ENCODE measurements at regions not wholly inside any gene's neighbourhood (a gene's known extent, or its start where the extent isn't known, plus 50 kb on each side); places are given as distances from the start of the nearest gene placed in this dataset.
"Not testable (repeated sequence)": the region's sequence is repeated elsewhere in the genome, so short reads cannot be mapped to it uniquely, and the experiment has no call there.

GRCh38 chr9:124122321-124122720, 110.8 kb downstream of the LHX2 start:
- H3K9me2 ChIP-seq (ENCODE audit: insufficient read depth, low read length): no peaks in the 10 kb centered on the region
- DNase-seq (ENCODE audit: low spot score): no peak
- no peaks in the 10 kb centered on the region for H4K20me1 ChIP-seq (ENCODE audit: insufficient read depth, low read length)
- no peak overlapping the region for H3K27ac ChIP-seq (ENCODE audit: low read depth, low read length, poor library complexity, severe bottlenecking)
- intact Hi-C loops (cut with micrococcal nuclease; ENCODE audit: unreplicated experiment): loop anchor here (10.0 kb wide), 1 partner anchor 578 kb away; no protein-coding TSS in a partner anchor
- H3K36me3 ChIP-seq (ENCODE audit: insufficient read depth, low read length): no peaks in the 10 kb centered on the region
- no peak for TF ChIP-seq EZH2phosphoT487 (IDR thresholded peaks at IDR 0.05; ENCODE audit: borderline replicate concordance, low read depth, low read length)
- no peak for TF ChIP-seq CTCF (conservative IDR thresholded peaks at IDR 0.05; ENCODE audit: low read length)
- no peaks in the 10 kb centered on the region for H3K79me2 ChIP-seq (ENCODE audit: insufficient read depth, low read depth, low read length)
- BruUV-seq (replicated peaks): no TSS peak
- no peaks in the 10 kb centered on the region for H3K9me3 ChIP-seq (ENCODE audit: low read length)
- H3K4me3 ChIP-seq (ENCODE audit: low read depth, low read length, poor library complexity, severe bottlenecking): no peak overlapping the region
- no peak overlapping the region for H2AFZ ChIP-seq (ENCODE audit: low read length)
- no peak overlapping the region for H3K4me2 ChIP-seq (ENCODE audit: low read length)
- CTCF ChIA-PET (ENCODE audit: unreplicated experiment): no interaction called here
- POLR2A ChIA-PET: interaction anchor here (0.9 kb wide), 1 partner anchor 179 kb away, joined by 3 read pairs; no protein-coding TSS in a partner anchor
- H3K4me1 ChIP-seq (ENCODE audit: insufficient read depth, low read length, poor library complexity, severe bottlenecking): no peaks in the 10 kb centered on the region

DNA sequence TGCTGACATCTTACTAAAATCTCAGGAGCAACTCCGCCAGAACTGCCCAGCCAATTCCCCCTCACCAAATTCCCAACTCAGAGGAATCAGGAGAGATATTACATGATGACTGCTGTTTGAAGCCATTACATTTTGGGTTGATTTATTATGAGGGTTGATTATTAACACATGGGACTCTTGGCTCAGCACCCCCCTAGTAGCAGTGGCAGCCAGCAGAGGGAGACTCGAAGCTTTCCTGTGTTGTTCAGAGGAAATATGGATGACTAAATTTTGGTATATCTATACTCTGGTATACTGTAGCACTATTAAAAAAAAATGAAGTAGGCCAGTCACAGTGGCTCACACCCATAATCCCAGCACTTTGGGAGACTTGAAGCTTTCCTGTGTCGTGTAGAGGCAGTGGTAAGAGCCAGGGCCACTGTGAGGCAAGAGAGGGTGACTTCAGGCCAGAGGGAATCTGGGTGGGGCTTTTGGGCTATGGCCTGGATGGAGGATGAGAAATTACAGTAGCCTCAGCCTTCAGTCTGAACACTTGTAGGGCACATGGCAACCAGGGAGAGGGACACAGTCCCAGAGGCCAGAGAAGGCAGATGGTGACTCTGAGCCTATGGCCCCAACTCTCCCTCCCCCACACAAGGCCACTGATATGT, 111.4 kb downstream of the LHX2 start:
- Histone ChIP-seq H3K79me2 (ENCODE audit: insufficient read depth, low read depth, low read length) (no peaks in the 10 kb centered on the region), H4K20me1 (ENCODE audit: insufficient read depth, low read length) (no peaks in the 10 kb centered on the region), H3K27ac (ENCODE audit: low read depth, low read length, poor library complexity, severe bottlenecking) (no peak overlapping the region), H3K4me2 (ENCODE audit: low read length) (no peak overlapping the region), H3K36me3 (ENCODE audit: insufficient read depth, low read length) (no peaks in the 10 kb centered on the region), H3K9me3 (ENCODE audit: low read length) (no peaks in the 10 kb centered on the region), H3K4me1 (ENCODE audit: insufficient read depth, low read length, poor library complexity, severe bottlenecking) (no peaks in the 10 kb centered on the region), H2AFZ (ENCODE audit: low read length) (no peak overlapping the region), H3K9me2 (ENCODE audit: insufficient read depth, low read length) (no peaks in the 10 kb centered on the region), H3K4me3 (ENCODE audit: low read depth, low read length, poor library complexity, severe bottlenecking) (no peak overlapping the region)
- peak; percentile 39 for DNase-seq (ENCODE audit: low spot score)
- ChIA-PET POLR2A (interaction anchor here (0.9 kb wide), 1 partner anchor 180 kb away, joined by 3 read pairs; no protein-coding TSS in a partner anchor), CTCF (ENCODE audit: unreplicated experiment) (no interaction called here)
- no TSS peak for BruUV-seq (replicated peaks)
- TF ChIP-seq EZH2phosphoT487 (IDR thresholded peaks at IDR 0.05; ENCODE audit: borderline replicate concordance, low read depth, low read length) (no peak), CTCF (conservative IDR thresholded peaks at IDR 0.05; ENCODE audit: low read length) (peak; percentile 84)
- intact Hi-C loops (cut with micrococcal nuclease; ENCODE audit: unreplicated experiment): loop anchor here (10.0 kb wide), 1 partner anchor 578 kb away; no protein-coding TSS in a partner anchor

GRCh38 chr9:124123621-124124020, 112.1 kb downstream of the LHX2 start:
- H3K27ac ChIP-seq (ENCODE audit: low read depth, low read length, poor library complexity, severe bottlenecking); H2AFZ ChIP-seq (ENCODE audit: low read length); DNase-seq (ENCODE audit: low spot score); H3K4me1 ChIP-seq (ENCODE audit: insufficient read depth, low read length, poor library complexity, severe bottlenecking); CTCF ChIA-PET (ENCODE audit: unreplicated experiment); H3K9me3 ChIP-seq (ENCODE audit: low read length); H3K36me3 ChIP-seq (ENCODE audit: insufficient read depth, low read length); H3K9me2 ChIP-seq (ENCODE audit: insufficient read depth, low read length); H4K20me1 ChIP-seq (ENCODE audit: insufficient read depth, low read length); H3K79me2 ChIP-seq (ENCODE audit: insufficient read depth, low read depth, low read length); BruUV-seq (replicated peaks); H3K4me2 ChIP-seq (ENCODE audit: low read length); H3K4me3 ChIP-seq (ENCODE audit: low read depth, low read length, poor library complexity, severe bottlenecking): not testable (repeated sequence)
- intact Hi-C loops (cut with micrococcal nuclease; ENCODE audit: unreplicated experiment): loop anchor here (10.0 kb wide), 1 partner anchor 579 kb away; no protein-coding TSS in a partner anchor
- POLR2A ChIA-PET: interaction anchor here (0.6 kb wide), 1 partner anchor 192 kb away, joined by 3 read pairs; no protein-coding TSS in a partner anchor

Measured in OCI-LY7 (cell line).